MM.1S (cell line): ENCODE measurements at regions not wholly inside any gene's neighbourhood (a gene's known extent, or its start where the extent isn't known, plus 50 kb on each side); places are given as distances from the start of the nearest gene placed in this dataset.
"Not testable (repeated sequence)": the region's sequence is repeated elsewhere in the genome, so short reads cannot be mapped to it uniquely, and the experiment has no call there.

ENCODE experiments used
- DNase-seq: peaks from one replicate; pipeline ENCODE4 v3.0.0-alpha.2; 2015
- H2AFZ ChIP-seq: fragments of 300-600 bp; sonication (generic); 2 replicates; pipeline ENCODE4 v1.6.0; 2016; ENCODE audit warnings: antibody characterized with exemption, low read length
- H3F3A ChIP-seq: fragments of 300-600 bp; sonication (generic); 2 replicates; pipeline ENCODE4 v1.6.1; 2016; ENCODE audit warnings: mild to moderate bottlenecking, antibody characterized with exemption, low read length, moderate library complexity, mixed read lengths; ENCODE audit not compliant: insufficient read depth
- H3K27ac ChIP-seq: fragments of 300-600 bp; sonication (generic); 2 replicates; pipeline ENCODE4 v1.5.1; 2016; ENCODE audit warnings: mild to moderate bottlenecking, low read length
- H3K27me3 ChIP-seq: fragments of 300-600 bp; sonication (generic); replicated peaks from 2 replicates; pipeline ENCODE4 v1.6.0; 2016; ENCODE audit warnings: low read length; ENCODE audit not compliant: insufficient read depth
- H3K36me3 ChIP-seq: fragments of 300-600 bp; sonication (generic); replicated peaks from 2 replicates; pipeline ENCODE4 v1.6.1; 2016; ENCODE audit warnings: mild to moderate bottlenecking, low read length, mixed read lengths; ENCODE audit not compliant: insufficient read depth
- H3K4me1 ChIP-seq: fragments of 300-600 bp; sonication (generic); 2 replicates; pipeline ENCODE4 v1.6.1; 2016; ENCODE audit warnings: low read length, mixed read lengths
- H3K4me2 ChIP-seq: fragments of 300-600 bp; sonication (generic); 2 replicates; pipeline ENCODE4 v1.6.0; 2016; ENCODE audit warnings: low read depth, low read length
- H3K4me3 ChIP-seq: fragments of 300-600 bp; sonication (generic); 2 replicates; pipeline ENCODE4 v1.5.1; 2016; ENCODE audit warnings: low read length, mixed read lengths
- H3K79me2 ChIP-seq: fragments of 300-600 bp; sonication (generic); 2 replicates; pipeline ENCODE4 v1.6.1; 2016; ENCODE audit warnings: mixed run types, low read length, mixed read lengths
- H3K9ac ChIP-seq: fragments of 300-600 bp; sonication (generic); 2 replicates; pipeline ENCODE4 v1.6.1; 2016; ENCODE audit warnings: low read length, mixed read lengths
- H3K9me2 ChIP-seq: fragments of 300-600 bp; sonication (generic); replicated peaks from 2 replicates; pipeline ENCODE4 v1.6.1; 2016; ENCODE audit warnings: mild to moderate bottlenecking, low read length, mixed read lengths; ENCODE audit not compliant: insufficient read depth
- H3K9me3 ChIP-seq: fragments of 300-600 bp; sonication (generic); replicated peaks from 2 replicates; pipeline ENCODE4 v1.6.1; 2016; ENCODE audit warnings: mild to moderate bottlenecking, low read length, mixed read lengths; ENCODE audit not compliant: insufficient read depth
- H4K20me1 ChIP-seq: fragments of 300-600 bp; sonication (generic); 2 replicates; pipeline ENCODE4 v1.6.1; 2016; ENCODE audit warnings: mild to moderate bottlenecking, low read length, moderate library complexity, mixed read lengths; ENCODE audit not compliant: insufficient read depth
- EZH2 ChIP-seq: fragments of 300-600 bp; sonication (generic); optimal IDR thresholded peaks from 2 replicates; pipeline ENCODE3; 2017; ENCODE audit warnings: low read depth, mild to moderate bottlenecking, antibody characterized with exemption, low read length, mixed read lengths
- EZH2phosphoT487 ChIP-seq: fragments of 300-600 bp; sonication (generic); IDR thresholded peaks from 2 replicates; pipeline ENCODE4 v1.6.1; 2018; ENCODE audit warnings: antibody characterized with exemption, low read length
- TF ChIP-seq, protein P1 (sequence below): fragments of 300-600 bp; sonication (generic); IDR thresholded peaks from 2 replicates; pipeline ENCODE4 v1.5.1; 2016; ENCODE audit warnings: antibody characterized with exemption, low read length, mixed read lengths

DNA sequence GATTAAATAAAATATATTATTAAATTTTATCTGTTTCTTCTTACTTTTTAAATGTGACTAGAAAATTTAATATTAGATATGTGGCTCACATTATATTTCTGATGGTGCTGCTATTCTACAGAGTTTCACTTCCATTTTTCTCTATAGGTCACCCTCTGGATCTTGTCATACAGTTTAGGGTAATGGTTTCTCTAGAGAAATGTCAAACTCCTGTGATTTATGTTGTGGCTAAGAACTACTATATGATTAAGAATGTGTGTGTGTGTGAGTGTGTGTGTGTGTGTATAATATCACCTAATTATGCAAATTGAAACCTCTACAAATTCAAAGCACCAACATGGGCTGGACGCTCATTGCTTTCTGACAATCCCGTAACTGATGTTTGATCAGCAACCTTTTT lies 325.9 kb downstream of the ADAMTS20 start:
- Histone ChIP-seq H4K20me1 (no peaks in the 10 kb centered on the region), H3K27me3 (no peaks in the 10 kb centered on the region), H2AFZ (no peak overlapping the region), H3F3A (no peaks in the 10 kb centered on the region), H3K9ac (no peak overlapping the region), H3K4me2 (no peak overlapping the region), H3K4me3 (no peak overlapping the region), H3K4me1 (no peaks in the 10 kb centered on the region), H3K9me2 (no peaks in the 10 kb centered on the region), H3K36me3 (no peaks in the 10 kb centered on the region), H3K27ac (no peak overlapping the region), H3K79me2 (no peaks in the 10 kb centered on the region), H3K9me3 (no peaks in the 10 kb centered on the region)
- no peak for DNase-seq
- TF ChIP-seq EZH2 (no peak), EZH2phosphoT487 (no peak)
- TF ChIP-seq, protein P1, sequence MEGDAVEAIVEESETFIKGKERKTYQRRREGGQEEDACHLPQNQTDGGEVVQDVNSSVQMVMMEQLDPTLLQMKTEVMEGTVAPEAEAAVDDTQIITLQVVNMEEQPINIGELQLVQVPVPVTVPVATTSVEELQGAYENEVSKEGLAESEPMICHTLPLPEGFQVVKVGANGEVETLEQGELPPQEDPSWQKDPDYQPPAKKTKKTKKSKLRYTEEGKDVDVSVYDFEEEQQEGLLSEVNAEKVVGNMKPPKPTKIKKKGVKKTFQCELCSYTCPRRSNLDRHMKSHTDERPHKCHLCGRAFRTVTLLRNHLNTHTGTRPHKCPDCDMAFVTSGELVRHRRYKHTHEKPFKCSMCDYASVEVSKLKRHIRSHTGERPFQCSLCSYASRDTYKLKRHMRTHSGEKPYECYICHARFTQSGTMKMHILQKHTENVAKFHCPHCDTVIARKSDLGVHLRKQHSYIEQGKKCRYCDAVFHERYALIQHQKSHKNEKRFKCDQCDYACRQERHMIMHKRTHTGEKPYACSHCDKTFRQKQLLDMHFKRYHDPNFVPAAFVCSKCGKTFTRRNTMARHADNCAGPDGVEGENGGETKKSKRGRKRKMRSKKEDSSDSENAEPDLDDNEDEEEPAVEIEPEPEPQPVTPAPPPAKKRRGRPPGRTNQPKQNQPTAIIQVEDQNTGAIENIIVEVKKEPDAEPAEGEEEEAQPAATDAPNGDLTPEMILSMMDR: no peak

DNA sequence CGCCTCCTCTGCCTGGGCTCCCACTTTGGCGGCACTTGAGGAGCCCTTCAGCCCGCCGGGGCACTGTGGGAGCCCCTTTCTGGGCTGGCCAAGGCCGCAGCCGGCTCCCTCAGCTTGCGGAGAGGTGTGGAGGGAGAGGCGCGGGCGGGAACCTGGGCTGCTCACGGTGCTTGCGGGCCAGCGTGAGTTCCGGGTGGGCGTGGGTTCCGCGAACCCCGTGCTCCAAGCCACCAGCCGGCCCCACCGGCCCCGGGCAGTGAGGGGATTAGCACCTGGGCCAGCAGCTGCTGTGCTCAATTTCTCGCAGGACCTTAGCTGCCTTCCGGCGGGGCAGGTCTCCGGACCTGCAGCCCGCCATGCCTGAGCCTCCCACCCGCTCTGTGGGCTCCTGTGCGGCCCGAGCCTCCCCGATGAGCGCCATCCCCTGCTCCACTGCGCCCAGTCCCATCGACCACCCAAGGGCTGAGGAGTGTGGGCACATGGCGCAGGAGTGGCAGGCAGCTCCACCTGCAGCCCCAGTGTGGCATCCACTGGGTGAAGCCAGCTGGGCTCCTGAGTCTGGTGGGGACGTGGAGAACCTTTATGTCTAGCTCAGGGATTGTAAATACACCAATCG lies 327.7 kb downstream of the ADAMTS20 start:
- H3K79me2 ChIP-seq, H4K20me1 ChIP-seq, DNase-seq, H3K9ac ChIP-seq, H3K36me3 ChIP-seq, H2AFZ ChIP-seq, H3F3A ChIP-seq, H3K4me3 ChIP-seq, H3K4me1 ChIP-seq, H3K9me2 ChIP-seq, H3K9me3 ChIP-seq, H3K27ac ChIP-seq, H3K4me2 ChIP-seq, H3K27me3 ChIP-seq: not testable (repeated sequence)

DNA sequence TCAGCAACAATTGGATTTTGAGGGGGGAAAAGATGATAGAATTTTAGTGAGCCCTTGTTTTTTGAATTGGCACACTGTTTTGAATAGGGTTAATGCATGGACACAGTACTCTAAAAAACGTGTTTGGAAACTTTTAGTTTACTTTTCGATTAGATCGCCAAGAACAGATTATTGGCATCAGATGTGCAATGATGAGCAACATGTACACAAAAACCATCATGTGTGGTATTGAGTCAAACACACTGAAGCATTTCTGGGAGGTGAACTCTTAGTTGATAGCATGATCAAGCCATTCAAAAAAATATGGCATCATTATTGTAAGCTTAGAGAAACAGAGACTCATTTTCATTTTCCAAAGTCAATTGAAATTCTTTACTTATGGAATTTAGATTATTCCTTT lies 329.2 kb downstream of the ADAMTS20 start:
- no peak overlapping the region for H3K4me3 ChIP-seq
- H3K9me2 ChIP-seq: no peaks in the 10 kb centered on the region
- no peaks in the 10 kb centered on the region for H3K9me3 ChIP-seq
- TF ChIP-seq, protein P1: no peak
- TF ChIP-seq EZH2phosphoT487 (no peak), EZH2 (no peak)
- H3K36me3 ChIP-seq: no peaks in the 10 kb centered on the region
- no peak for DNase-seq
- no peaks in the 10 kb centered on the region for H3K27me3 ChIP-seq
- no peaks in the 10 kb centered on the region for H3F3A ChIP-seq
- no peak overlapping the region for H3K4me2 ChIP-seq
- no peak overlapping the region for H3K9ac ChIP-seq
- H4K20me1 ChIP-seq: no peaks in the 10 kb centered on the region
- no peak overlapping the region for H3K27ac ChIP-seq
- no peaks in the 10 kb centered on the region for H3K79me2 ChIP-seq
- H3K4me1 ChIP-seq: no peaks in the 10 kb centered on the region
- no peak overlapping the region for H2AFZ ChIP-seq

DNA sequence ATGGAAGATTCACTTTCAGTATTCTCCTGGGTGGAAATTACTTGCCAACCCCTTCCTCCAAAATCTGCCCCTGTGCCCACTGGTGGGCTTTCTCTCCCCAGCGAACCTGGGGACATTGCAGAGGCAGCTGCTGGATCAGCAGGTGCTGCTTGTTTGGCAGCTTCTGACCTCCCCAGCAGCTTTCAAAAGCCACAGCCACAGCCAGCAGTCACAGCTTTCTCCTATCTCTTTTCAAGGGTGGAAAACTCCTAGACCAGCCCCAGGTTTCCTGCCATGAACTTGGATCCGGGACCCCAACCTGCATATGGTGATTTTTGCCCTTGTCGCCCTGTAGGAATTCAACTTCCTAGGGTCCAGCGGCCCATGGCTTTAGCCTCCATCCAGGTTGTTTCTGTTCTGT lies 330.8 kb downstream of the ADAMTS20 start:
- H3K9me3 ChIP-seq: no peaks in the 10 kb centered on the region
- H3K4me3 ChIP-seq: no peak overlapping the region
- H4K20me1 ChIP-seq: no peaks in the 10 kb centered on the region
- DNase-seq: no peak
- TF ChIP-seq EZH2phosphoT487 (no peak), EZH2 (no peak)
- TF ChIP-seq, protein P1: no peak
- H3K4me2 ChIP-seq: no peak overlapping the region
- H3K9me2 ChIP-seq: no peaks in the 10 kb centered on the region
- no peaks in the 10 kb centered on the region for H3K27me3 ChIP-seq
- no peak overlapping the region for H3K27ac ChIP-seq
- H3K4me1 ChIP-seq: no peaks in the 10 kb centered on the region
- H3K79me2 ChIP-seq: no peaks in the 10 kb centered on the region
- no peak overlapping the region for H2AFZ ChIP-seq
- H3K9ac ChIP-seq: no peak overlapping the region
- H3K36me3 ChIP-seq: no peaks in the 10 kb centered on the region
- no peaks in the 10 kb centered on the region for H3F3A ChIP-seq
